22Rv1 (cell line): ENCODE measurements at regions not wholly inside any gene's neighbourhood (a gene's known extent, or its start where the extent isn't known, plus 50 kb on each side); places are given as distances from the start of the nearest gene placed in this dataset.

ENCODE experiments used
- CTCF ChIP-seq: fragments of 450-650 bp; IDR thresholded peaks from 2 replicates; pipeline ENCODE4 v1.5.1; 2017; ENCODE audit warnings: mild to moderate bottlenecking
- ZFX ChIP-seq: fragments of 450-650 bp; IDR thresholded peaks from 2 replicates; pipeline ENCODE4 v1.6.1; 2017; ENCODE audit warnings: antibody characterized with exemption, borderline replicate concordance

- TF ChIP-seq CTCF (no peak), ZFX (no peak)
These were observed 70.6 kb downstream of the GAS1 start for GRCh38 chr9:86876621-86877196.
